Adipose tissue (tissue), 3 donors: ENCODE measurements at regions not wholly inside any gene's neighbourhood (a gene's known extent, or its start where the extent isn't known, plus 50 kb on each side); places are given as distances from the start of the nearest gene placed in this dataset.
"Not testable (repeated sequence)": the region's sequence is repeated elsewhere in the genome, so short reads cannot be mapped to it uniquely, and the experiment has no call there.

Experiments
- H3K27ac ChIP-seq: one replicate; pipeline ENCODE4 v1.5.1; 2013; ENCODE audit warnings: low read depth, low read length
- WGBS, 3 donors: extraction: QIAGEN DNeasy Blood & Tissue Kit; methylation state at CpG; one replicate each; pipeline ENCODE4 v1.1.7; 2013; 5-methylcytosine and 5-hydroxymethylcytosine counted together
- donor health status: healthy with polysubstance abuse.
- donor health status: Bipolar disorder and iron deficiency.
- donor health status: healthy.

GRCh38 chr6:132205946-132206345 is 195.3 kb downstream of the MOXD1 start:
- 80 to 83% (median 81%) methylated on average over 1 of the region's 1 CpG for WGBS, 3 donors
- H3K27ac ChIP-seq, result no peak overlapping the region

GRCh38 chr6:132204591-132204990 is 196.7 kb downstream of the MOXD1 start:
- WGBS, 3 donors, result 86 to 96% (median 91%) methylated on average over 4 of the region's 4 CpGs
- no peak overlapping the region for H3K27ac ChIP-seq

GRCh38 chr6:132202574-132202973 is 198.7 kb downstream of the MOXD1 start:
- H3K27ac ChIP-seq, result no peak overlapping the region
- WGBS, 3 donors, result 47 to 80% (median 50%) methylated on average over 4 of the region's 4 CpGs

- H3K27ac ChIP-seq, result no peak overlapping the region
- WGBS, 3 donors, result 68 to 84% (median 70%) methylated on average over 3 of the region's 3 CpGs
Measured at GRCh38 chr6:132199343-132199742, 201.9 kb downstream of the MOXD1 start.

GRCh38 chr6:132198896-132199295 is 202.4 kb downstream of the MOXD1 start:
- no peak overlapping the region for H3K27ac ChIP-seq
- 64 to 79% (median 73%) methylated on average over 2 of the region's 2 CpGs for WGBS, 3 donors

GRCh38 chr6:132198040-132198439 is 203.2 kb downstream of the MOXD1 start:
- 87 to 94% (median 89%) methylated on average over 3 of the region's 3 CpGs for WGBS, 3 donors
- H3K27ac ChIP-seq, result no peak overlapping the region

GRCh38 chr6:132194529-132194928 is 206.7 kb downstream of the MOXD1 start:
- 76 to 89% (median 87%) methylated on average over 3 of the region's 3 CpGs for WGBS, 3 donors

GRCh38 chr6:132192631-132193030 is 208.6 kb downstream of the MOXD1 start:
- 81 to 96% (median 85%) methylated on average over 5 of the region's 5 CpGs for WGBS, 3 donors

More at GRCh38 chr6:132194529-132194928, 206.7 kb downstream of the MOXD1 start:
- no peak overlapping the region for H3K27ac ChIP-seq

GRCh38 chr6:132190815-132191175 is 210.5 kb downstream of the MOXD1 start:
- WGBS, 3 donors, result 37 to 63% (median 42%) methylated on average over 3 of the region's 3 CpGs
- no peak overlapping the region for H3K27ac ChIP-seq

More at GRCh38 chr6:132192631-132193030, 208.6 kb downstream of the MOXD1 start:
- no peak overlapping the region for H3K27ac ChIP-seq

- 49 to 65% (median 57%) methylated on average over 4 of the region's 4 CpGs for WGBS, 3 donors
- no peak overlapping the region for H3K27ac ChIP-seq
Measured at GRCh38 chr6:132190097-132190814, 211.0 kb downstream of the MOXD1 start.

GRCh38 chr6:132188556-132189264 is 212.6 kb downstream of the MOXD1 start:
- 18 to 56% (median 29%) methylated on average over 1 of the region's 1 CpG for WGBS, 3 donors
- no peak overlapping the region for H3K27ac ChIP-seq

GRCh38 chr6:132187816-132188215 is 213.5 kb downstream of the MOXD1 start:
- no peak overlapping the region for H3K27ac ChIP-seq
- WGBS, 3 donors, result 83 to 88% (median 84%) methylated on average over 1 of the region's 1 CpG

- WGBS, 3 donors, result 41 to 72% (median 51%) methylated on average over 1 of the region's 1 CpG
Measured at GRCh38 chr6:132184966-132185365, 216.3 kb downstream of the MOXD1 start.

GRCh38 chr6:132179955-132180354 is 221.3 kb downstream of the MOXD1 start:
- WGBS, 3 donors, result 68 to 74% (median 69%) methylated on average over 3 of the region's 3 CpGs
- no peak overlapping the region for H3K27ac ChIP-seq

More at GRCh38 chr6:132184966-132185365, 216.3 kb downstream of the MOXD1 start:
- not testable (repeated sequence) for H3K27ac ChIP-seq

GRCh38 chr6:132174919-132175318 is 223.7 kb upstream of the CCN2 start:
- no peak overlapping the region for H3K27ac ChIP-seq
- 91 to 94% (median 93%) methylated on average over 3 of the region's 3 CpGs for WGBS, 3 donors

- WGBS, 3 donors, result 83 to 90% (median 83%) methylated on average over 3 of the region's 3 CpGs
- no peak overlapping the region for H3K27ac ChIP-seq
Measured at GRCh38 chr6:132168961-132169360, 217.8 kb upstream of the CCN2 start.

- 44 to 63% (median 60%) methylated on average over 4 of the region's 4 CpGs for WGBS, 3 donors
- H3K27ac ChIP-seq, result no peak overlapping the region
Measured at GRCh38 chr6:132167929-132168892, 217.0 kb upstream of the CCN2 start.

GRCh38 chr6:132166526-132167051 is 215.4 kb upstream of the CCN2 start:
- WGBS, 3 donors, result 47 to 68% (median 56%) methylated on average over 1 of the region's 1 CpG
- H3K27ac ChIP-seq, result no peak overlapping the region
